ENCODE measurements at regions not wholly inside any gene's neighbourhood (a gene's known extent, or its start where the extent isn't known, plus 50 kb on each side); places are given as distances from the start of the nearest gene placed in this dataset.

DNA sequence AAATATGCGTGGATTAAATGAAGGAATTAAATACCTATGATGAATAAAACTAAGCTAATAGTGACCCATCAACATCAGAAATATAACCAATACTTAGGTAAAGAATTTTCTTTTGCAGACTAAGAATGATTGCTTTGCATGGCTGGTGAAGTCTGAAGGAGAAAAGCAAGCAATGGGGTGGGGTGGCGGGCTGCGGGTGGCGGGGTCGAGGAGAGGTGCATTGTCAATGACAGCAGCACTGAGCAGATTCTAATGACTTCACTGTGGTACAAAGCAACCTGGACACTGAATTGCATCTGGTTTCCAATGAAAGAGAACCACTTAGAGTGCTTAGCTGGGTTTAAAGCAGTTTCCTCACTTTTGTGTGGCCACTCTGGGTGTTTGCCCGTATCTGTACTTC is 171.5 kb upstream of the IL12A start:
- Histone ChIP-seq H3K4me1 (peaks cover 7 to 28% (median 16%) of the 10 kb centered on the region in 3 donors), H3K27me3 (no peaks in the 10 kb centered on the region), H3K27ac (no peak overlapping the region), H3K4me3 (no peak overlapping the region), H3K36me3 (no peaks in the 10 kb centered on the region), H3K9me3 (no peaks in the 10 kb centered on the region)
- TF ChIP-seq, protein P1, sequence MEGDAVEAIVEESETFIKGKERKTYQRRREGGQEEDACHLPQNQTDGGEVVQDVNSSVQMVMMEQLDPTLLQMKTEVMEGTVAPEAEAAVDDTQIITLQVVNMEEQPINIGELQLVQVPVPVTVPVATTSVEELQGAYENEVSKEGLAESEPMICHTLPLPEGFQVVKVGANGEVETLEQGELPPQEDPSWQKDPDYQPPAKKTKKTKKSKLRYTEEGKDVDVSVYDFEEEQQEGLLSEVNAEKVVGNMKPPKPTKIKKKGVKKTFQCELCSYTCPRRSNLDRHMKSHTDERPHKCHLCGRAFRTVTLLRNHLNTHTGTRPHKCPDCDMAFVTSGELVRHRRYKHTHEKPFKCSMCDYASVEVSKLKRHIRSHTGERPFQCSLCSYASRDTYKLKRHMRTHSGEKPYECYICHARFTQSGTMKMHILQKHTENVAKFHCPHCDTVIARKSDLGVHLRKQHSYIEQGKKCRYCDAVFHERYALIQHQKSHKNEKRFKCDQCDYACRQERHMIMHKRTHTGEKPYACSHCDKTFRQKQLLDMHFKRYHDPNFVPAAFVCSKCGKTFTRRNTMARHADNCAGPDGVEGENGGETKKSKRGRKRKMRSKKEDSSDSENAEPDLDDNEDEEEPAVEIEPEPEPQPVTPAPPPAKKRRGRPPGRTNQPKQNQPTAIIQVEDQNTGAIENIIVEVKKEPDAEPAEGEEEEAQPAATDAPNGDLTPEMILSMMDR (IDR thresholded peaks at IDR 0.05) = no peak
- TF ChIP-seq POLR2A (IDR thresholded peaks at IDR 0.05) = no peak
- intact Hi-C loops (cut with DNase I) = no loop called here
- 87 to 90% methylated on average over 6 of the region's 6 CpGs for WGBS, 2 donors
- DNase-seq = no peak

DNA sequence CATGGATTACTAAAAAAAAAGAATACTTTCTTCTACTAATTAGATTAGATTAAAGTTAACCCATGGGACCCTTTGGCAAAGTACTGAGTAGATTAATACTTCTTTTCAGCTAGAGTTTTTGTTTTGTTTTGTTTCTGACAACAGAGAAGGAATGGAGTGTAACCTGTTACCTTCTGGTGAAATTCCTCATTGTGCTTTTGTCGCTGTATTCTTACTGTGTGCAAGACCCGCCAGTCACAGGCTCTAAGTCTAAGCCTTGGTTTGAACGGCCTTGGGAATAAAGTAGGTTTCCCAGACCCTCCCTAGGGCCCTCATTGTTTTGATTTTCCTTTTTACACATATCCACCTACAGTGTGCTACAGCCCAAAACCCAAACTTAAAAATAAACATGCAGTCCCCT is 171.1 kb upstream of the IL12A start:
- Histone ChIP-seq H3K36me3 (no peaks in the 10 kb centered on the region), H3K27ac (no peak overlapping the region), H3K9me3 (no peaks in the 10 kb centered on the region), H3K27me3 (no peaks in the 10 kb centered on the region), H3K4me1 (peaks cover 7 to 28% (median 16%) of the 10 kb centered on the region in 3 donors), H3K4me3 (no peak overlapping the region)
- intact Hi-C loops (cut with DNase I) = no loop called here
- DNase-seq = no peak
- WGBS, 2 donors = 76 to 78% methylated on average over 3 of the region's 3 CpGs
- TF ChIP-seq POLR2A (IDR thresholded peaks at IDR 0.05) = no peak
- TF ChIP-seq, protein P1 (IDR thresholded peaks at IDR 0.05) = no peak

DNA sequence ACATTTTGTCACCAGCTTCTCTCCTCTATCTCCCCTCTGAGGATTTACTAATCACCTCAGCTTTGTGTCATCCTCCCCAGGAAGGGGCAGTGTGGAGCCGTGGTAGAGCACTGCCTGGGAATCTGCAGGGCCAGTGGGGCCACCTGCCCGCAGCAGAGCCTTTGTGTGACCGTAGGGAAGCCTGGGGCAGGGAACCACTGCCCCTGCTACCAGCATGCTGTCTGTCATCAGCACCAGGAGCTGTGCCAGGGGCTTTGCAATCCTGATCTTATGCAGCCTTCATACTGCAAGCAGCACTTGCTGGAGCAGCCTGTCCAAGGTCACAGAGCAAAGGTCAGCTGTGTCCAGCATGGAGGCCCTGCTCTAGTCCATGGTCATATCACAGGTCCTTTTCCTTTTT is 170.2 kb upstream of the IL12A start:
- H3K27ac ChIP-seq = no peak overlapping the region
- TF ChIP-seq POLR2A (IDR thresholded peaks at IDR 0.05) = no peak
- TF ChIP-seq, protein P1 (IDR thresholded peaks at IDR 0.05) = no peak
- intact Hi-C loops (cut with DNase I) = no loop called here
- WGBS, 2 donors = 33 to 60% methylated on average over 1 to 2 of the region's 3 CpGs
- no peaks in the 10 kb centered on the region for H3K36me3 ChIP-seq
- H3K9me3 ChIP-seq = no peaks in the 10 kb centered on the region
- no peak for DNase-seq
- H3K4me1 ChIP-seq = peaks cover 7 to 33% (median 16%) of the 10 kb centered on the region in 3 donors
- no peak overlapping the region for H3K4me3 ChIP-seq
- H3K27me3 ChIP-seq = no peaks in the 10 kb centered on the region

DNA sequence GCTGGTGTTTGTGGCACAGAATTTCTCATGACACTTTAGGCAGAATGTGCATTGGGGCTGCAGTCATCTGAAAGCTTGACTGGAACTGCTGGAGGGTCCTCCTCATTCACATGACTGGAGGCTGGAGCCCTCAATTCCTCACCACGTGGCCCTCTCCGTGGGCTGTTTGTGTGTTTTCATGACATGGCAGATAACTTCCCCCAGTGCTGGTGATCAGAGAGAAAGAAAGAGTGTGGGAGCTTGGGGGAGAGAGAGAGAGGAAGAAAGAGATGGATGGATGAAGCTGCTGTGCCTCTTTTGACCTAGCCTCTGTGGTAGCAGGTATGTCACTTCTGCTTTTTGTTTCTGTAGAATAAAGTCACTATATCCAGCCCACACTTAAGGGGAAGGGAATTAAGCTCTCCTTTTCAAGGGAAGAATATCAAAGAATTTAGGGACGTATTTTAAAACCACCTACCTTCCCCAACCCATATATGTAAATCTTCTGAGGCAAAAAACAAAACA is 169.6 kb upstream of the IL12A start:
- TF ChIP-seq, protein P1 (IDR thresholded peaks at IDR 0.05) = no peak
- no peak for TF ChIP-seq POLR2A (IDR thresholded peaks at IDR 0.05)
- no peak for DNase-seq
- peaks cover 7 to 35% (median 11%) of the 10 kb centered on the region in 3 donors for H3K4me1 ChIP-seq
- intact Hi-C loops (cut with DNase I) = no loop called here
- no peak overlapping the region for H3K4me3 ChIP-seq
- no peaks in the 10 kb centered on the region for H3K9me3 ChIP-seq
- 61 to 75% methylated on average over 2 to 3 of the region's 3 CpGs for WGBS, 2 donors
- no peaks in the 10 kb centered on the region for H3K27me3 ChIP-seq
- H3K36me3 ChIP-seq = no peaks in the 10 kb centered on the region
- H3K27ac ChIP-seq = no peak overlapping the region

DNA sequence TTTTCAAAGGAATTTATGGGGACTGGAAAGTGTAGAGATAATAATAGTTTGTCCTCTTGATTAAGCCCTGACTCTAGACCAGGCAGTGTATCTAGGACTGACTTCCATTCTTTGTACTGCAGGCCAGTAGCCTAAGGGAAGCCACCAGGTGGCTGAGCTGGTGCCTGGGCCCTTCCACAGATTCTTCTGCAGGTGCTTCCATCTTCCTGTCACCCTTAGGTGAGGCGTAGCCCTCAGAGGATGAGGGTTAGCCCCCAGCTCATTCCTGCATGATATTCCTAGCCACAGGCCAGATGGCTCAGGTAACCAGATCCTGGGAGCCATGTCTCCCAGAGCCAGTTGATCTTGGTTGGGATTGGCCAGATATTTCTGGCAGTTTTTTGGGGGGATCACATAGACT is 169.0 kb upstream of the IL12A start:
- intact Hi-C loops (cut with DNase I) = loop anchor here (10.0 kb wide), 1 partner anchor 55 kb away; no protein-coding TSS in a partner anchor
- no peak overlapping the region for H3K27ac ChIP-seq
- peaks cover 1 to 35% (median 17%) of the 10 kb centered on the region in 3 donors for H3K4me1 ChIP-seq
- DNase-seq = no peak
- WGBS, 2 donors = 86% methylated on average over 1 of the region's 1 CpG; no CpG with 5 or more reads in 1 of the 2 donors
- H3K36me3 ChIP-seq = no peaks in the 10 kb centered on the region
- no peaks in the 10 kb centered on the region for H3K27me3 ChIP-seq
- TF ChIP-seq, protein P1 (IDR thresholded peaks at IDR 0.05) = no peak
- no peak for TF ChIP-seq POLR2A (IDR thresholded peaks at IDR 0.05)
- H3K9me3 ChIP-seq = no peaks in the 10 kb centered on the region
- H3K4me3 ChIP-seq = no peak overlapping the region
